Neuronal stem cell (in vitro differentiated cells): ENCODE measurements at regions not wholly inside any gene's neighbourhood (a gene's known extent, or its start where the extent isn't known, plus 50 kb on each side); places are given as distances from the start of the nearest gene placed in this dataset.
A peak's percentile ranks its signal among the peaks of the same experiment; 100 is the strongest.

Source experiments
- DNase-seq: peaks from one replicate; pipeline ENCODE4 v3.0.0-alpha.2; 2013; ENCODE audit warnings: low spot score
- H2AFZ ChIP-seq: one replicate; pipeline ENCODE4 v1.6.1; 2013; ENCODE audit warnings: mild to moderate bottlenecking, low read length, inconsistent platforms
- H2AK5ac ChIP-seq: 2 replicates; pipeline ENCODE4 v1.6.1; 2013; ENCODE audit warnings: low read depth, mild to moderate bottlenecking, inconsistent platforms, low read length, moderate library complexity, mixed read lengths
- H2BK120ac ChIP-seq: 2 replicates; pipeline ENCODE4 v1.6.1; 2013; ENCODE audit warnings: low read depth, mild to moderate bottlenecking, inconsistent platforms, low read length, moderate library complexity, mixed read lengths
- H2BK12ac ChIP-seq: one replicate; pipeline ENCODE4 v1.6.1; 2013; ENCODE audit warnings: low read length, inconsistent platforms
- H2BK15ac ChIP-seq: 2 replicates; pipeline ENCODE4 v1.6.1; 2013; ENCODE audit warnings: mild to moderate bottlenecking, low read length, inconsistent platforms, mixed read lengths
- H2BK5ac ChIP-seq: one replicate; pipeline ENCODE4 v1.6.1; 2013; ENCODE audit warnings: inconsistent platforms, mild to moderate bottlenecking, low read length, moderate library complexity
- H3K14ac ChIP-seq: one replicate; pipeline ENCODE4 v1.6.1; 2013; ENCODE audit warnings: low read length, inconsistent platforms
- H3K18ac ChIP-seq: 2 replicates; pipeline ENCODE4 v1.6.1; 2013; ENCODE audit warnings: low read length, inconsistent platforms
- H3K23ac ChIP-seq: 2 replicates; pipeline ENCODE4 v1.6.1; 2013; ENCODE audit warnings: low read depth, mild to moderate bottlenecking, mixed read lengths, low read length, inconsistent platforms; ENCODE audit not compliant: poor library complexity
- H3K27ac ChIP-seq: replicated peaks from 3 replicates; pipeline ENCODE4 v1.5.1; 2013; ENCODE audit warnings: low read length, inconsistent platforms
- H3K27me3 ChIP-seq, 3 experiments: 2 replicates each; pipeline ENCODE4 v1.6.1; 2013; ENCODE audit warnings: low read length in 3 of 3, mild to moderate bottlenecking in 2 of 3, inconsistent platforms in 1 of 3, low read depth in 1 of 3, mixed read lengths in 1 of 3, moderate library complexity in 1 of 3; ENCODE audit not compliant: control insufficient read depth in 3 of 3, insufficient read depth in 3 of 3
- H3K36me3 ChIP-seq, 2 donors: replicated peaks in 1 of 2; 2 replicates each; pipeline ENCODE4 v1.6.1; 2013; ENCODE audit warnings: low read length in 2 of 2; ENCODE audit not compliant: control insufficient read depth in 2 of 2, insufficient read depth in 2 of 2
- H3K4ac ChIP-seq: 2 replicates; pipeline ENCODE4 v1.6.1; 2013; ENCODE audit warnings: inconsistent platforms, mild to moderate bottlenecking, low read length, moderate library complexity
- H3K4me1 ChIP-seq, 2 donors: 1 replicate in 1 of 2; 2 replicates in 1 of 2; pipeline ENCODE4 v1.6.1; 2013; ENCODE audit warnings: low read length in 2 of 2, low read depth in 1 of 2; ENCODE audit not compliant: control insufficient read depth in 2 of 2, insufficient read depth in 1 of 2
- H3K4me2 ChIP-seq: one replicate; pipeline ENCODE4 v1.6.1; 2013; ENCODE audit warnings: mild to moderate bottlenecking, low read length, inconsistent platforms; ENCODE audit not compliant: insufficient read depth, poor library complexity, severe bottlenecking
- H3K4me3 ChIP-seq, 2 donors: 2 replicates each; pipeline ENCODE4 v1.5.1; 2013; ENCODE audit warnings: low read length in 2 of 2, mild to moderate bottlenecking in 2 of 2, inconsistent platforms in 1 of 2, moderate library complexity in 1 of 2
- H3K79me1 ChIP-seq: one replicate; pipeline ENCODE4 v1.6.1; 2013; ENCODE audit warnings: low read depth, mild to moderate bottlenecking, inconsistent platforms, low read length, moderate library complexity
- H3K9ac ChIP-seq: one replicate; pipeline ENCODE4 v1.6.1; 2013; ENCODE audit warnings: mild to moderate bottlenecking, low read depth, low read length, inconsistent platforms; ENCODE audit not compliant: poor library complexity
- H3K9me3 ChIP-seq, 2 donors: replicated peaks in 1 of 2; 2 replicates each; pipeline versions ENCODE3 to v1.6.1; 2013; ENCODE audit warnings: low read length in 2 of 2, mild to moderate bottlenecking in 2 of 2, inconsistent platforms in 1 of 2, low read depth in 1 of 2, mixed read lengths in 1 of 2, moderate library complexity in 1 of 2; ENCODE audit not compliant: control insufficient read depth in 2 of 2, insufficient read depth in 1 of 2
- H4K8ac ChIP-seq: one replicate; pipeline ENCODE4 v1.6.1; 2013; ENCODE audit warnings: low read depth, mild to moderate bottlenecking, inconsistent platforms, low read length, moderate library complexity
- H4K91ac ChIP-seq: one replicate; pipeline ENCODE4 v1.6.1; 2013; ENCODE audit warnings: low read length, low read depth, mild to moderate bottlenecking, inconsistent platforms; ENCODE audit not compliant: poor library complexity
- WGBS, 2 donors: extraction: QIAGEN DNeasy Blood & Tissue Kit; methylation state at CpG; one replicate each; pipeline ENCODE4 v1.1.7; 2013; ENCODE audit warnings: missing lambda C conversion rate in 2 of 2, mixed read lengths in 1 of 2; ENCODE audit not compliant: insufficient read length in 2 of 2, insufficient replicate concordance in 1 of 2; ENCODE audit errors: extremely low coverage in 2 of 2; 5-methylcytosine and 5-hydroxymethylcytosine counted together

DNA sequence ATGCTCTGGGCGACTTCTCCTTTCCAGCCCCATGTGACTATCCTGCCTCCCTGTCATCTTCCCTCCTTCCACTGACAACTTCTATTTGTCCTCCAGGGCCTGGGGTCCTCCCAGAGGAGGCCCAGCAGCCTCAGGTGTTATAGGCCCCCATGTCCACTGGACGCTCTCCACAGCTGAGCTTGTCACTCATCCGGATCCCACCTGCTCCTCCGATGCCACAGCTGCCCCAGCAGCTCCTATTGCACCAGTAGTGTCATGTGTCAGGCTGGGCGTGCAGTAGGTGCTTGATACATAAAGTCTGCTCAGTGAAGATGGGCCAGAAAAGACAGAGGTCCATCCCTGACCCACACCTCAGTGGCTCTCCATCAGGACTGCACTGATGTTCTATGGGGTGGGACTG lies 305.7 kb upstream of the MYT1L start:
- Histone ChIP-seq H2BK15ac (no peak overlapping the region), H3K14ac (no peak overlapping the region), H3K4me1 (peaks cover 0 to 18% of the 10 kb centered on the region in 2 donors), H4K91ac (no peak overlapping the region), H3K9ac (no peak overlapping the region), H2BK12ac (no peak overlapping the region), H2AFZ (no peak overlapping the region), H3K79me1 (no peaks in the 10 kb centered on the region), H3K9me3 (peaks cover 0 to 2% of the 10 kb centered on the region in 2 donors), H3K18ac (no peak overlapping the region), H3K4me3 (no peak overlapping the region), H3K27ac (no peak overlapping the region), H3K27me3 (no peaks in the 10 kb centered on the region), H2BK120ac (no peak overlapping the region), H3K4ac (peak overlapping the region; percentile 53), H4K8ac (no peak overlapping the region), H3K23ac (no peak overlapping the region), H2BK5ac (no peak overlapping the region), H3K4me2 (no peak overlapping the region), H2AK5ac (no peak overlapping the region), H3K36me3 (no peaks in the 10 kb centered on the region)
- no peak for DNase-seq
- no CpG with 5 or more reads among the region's 5 CpGs for WGBS, 2 donors

DNA sequence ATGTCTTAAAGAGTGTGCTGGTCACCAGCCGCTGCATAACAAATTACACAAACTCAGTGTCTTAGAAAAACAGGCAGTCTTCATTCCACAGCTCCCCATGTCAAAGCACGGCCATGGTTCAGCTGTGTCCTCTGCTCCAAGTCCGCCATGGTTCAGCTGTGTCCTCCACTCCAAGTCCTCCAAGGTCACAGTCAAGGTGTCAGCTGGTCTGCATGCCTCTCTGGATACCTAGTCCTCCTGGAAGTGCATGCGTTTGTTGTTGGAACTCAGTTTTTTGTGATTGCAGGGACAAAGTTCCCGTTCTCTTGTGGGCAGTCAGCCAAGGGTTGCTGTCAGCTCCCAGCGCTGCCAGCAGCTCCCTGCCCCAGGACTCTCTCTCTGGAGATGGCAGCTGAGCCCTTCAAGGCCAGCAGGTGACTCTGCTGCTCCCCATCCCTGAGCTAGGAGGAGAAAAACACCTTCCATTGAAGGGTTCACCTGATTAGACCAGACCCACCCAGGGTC lies 304.0 kb upstream of the MYT1L start:
- Histone ChIP-seq H2AFZ (no peak overlapping the region), H3K23ac (peak overlapping the region; percentile 25), H3K9me3 (no peaks in the 10 kb centered on the region), H2BK120ac (no peak overlapping the region), H3K27me3 (no peaks in the 10 kb centered on the region), H2AK5ac (no peak overlapping the region), H3K18ac (no peak overlapping the region), H2BK15ac (no peak overlapping the region), H3K4me2 (no peak overlapping the region), H3K4ac (no peak overlapping the region), H4K91ac (peak overlapping the region; percentile 58), H2BK5ac (no peak overlapping the region), H3K9ac (no peak overlapping the region), H3K27ac (no peak overlapping the region), H2BK12ac (no peak overlapping the region), H3K79me1 (no peaks in the 10 kb centered on the region), H3K4me3 (no peak overlapping the region), H3K36me3 (no peaks in the 10 kb centered on the region), H4K8ac (no peak overlapping the region), H3K14ac (no peak overlapping the region), H3K4me1 (peaks cover 0 to 15% of the 10 kb centered on the region in 2 donors)
- no peak for DNase-seq
- no CpG with 5 or more reads among the region's 6 CpGs for WGBS, 2 donors

DNA sequence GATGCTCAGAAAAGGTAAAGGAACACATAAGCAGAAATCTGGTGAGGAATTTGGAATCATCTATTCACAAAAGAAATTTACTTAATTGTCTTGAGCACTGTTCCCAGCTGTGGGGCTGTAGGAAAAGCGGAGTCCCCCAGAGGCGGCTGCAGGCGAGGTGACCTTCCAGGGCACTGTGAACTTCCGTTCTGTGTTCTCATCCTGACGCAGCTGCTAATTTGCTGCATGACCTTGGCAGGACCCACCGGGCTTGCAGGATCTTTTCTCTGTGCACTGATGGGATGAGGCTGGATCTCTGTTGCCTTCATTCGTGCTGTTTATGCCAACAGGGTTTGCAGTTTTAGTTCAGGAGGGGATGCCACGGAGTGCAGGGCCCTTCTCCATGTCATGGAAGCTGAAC lies 301.9 kb upstream of the MYT1L start:
- H3K4ac ChIP-seq: no peak overlapping the region
- H3K36me3 ChIP-seq: no peaks in the 10 kb centered on the region
- H3K23ac ChIP-seq: no peak overlapping the region
- H3K4me3 ChIP-seq: no peak overlapping the region
- no CpG with 5 or more reads among the region's 8 CpGs for WGBS, 2 donors
- no peak overlapping the region for H2BK12ac ChIP-seq
- H3K18ac ChIP-seq: no peak overlapping the region
- H2BK5ac ChIP-seq: no peak overlapping the region
- H3K27me3 ChIP-seq: no peaks in the 10 kb centered on the region
- H3K4me2 ChIP-seq: no peak overlapping the region
- H2AK5ac ChIP-seq: no peak overlapping the region
- H3K9ac ChIP-seq: no peak overlapping the region
- H3K27ac ChIP-seq: no peak overlapping the region
- no peak overlapping the region for H2BK120ac ChIP-seq
- no peak overlapping the region for H2AFZ ChIP-seq
- H2BK15ac ChIP-seq: no peak overlapping the region
- no peaks in the 10 kb centered on the region for H3K79me1 ChIP-seq
- DNase-seq: no peak
- no peak overlapping the region for H3K14ac ChIP-seq
- H3K4me1 ChIP-seq: no peaks in the 10 kb centered on the region
- H3K9me3 ChIP-seq: no peaks in the 10 kb centered on the region
- H4K8ac ChIP-seq: no peak overlapping the region
- H4K91ac ChIP-seq: no peak overlapping the region

GRCh38 chr2:2623939-2624338 lies 292.9 kb upstream of the MYT1L start:
- no peaks in the 10 kb centered on the region for H3K4me1 ChIP-seq
- H4K91ac ChIP-seq: no peak overlapping the region
- H2BK12ac ChIP-seq: no peak overlapping the region
- H3K18ac ChIP-seq: no peak overlapping the region
- no peak overlapping the region for H3K23ac ChIP-seq
- H3K4me2 ChIP-seq: no peak overlapping the region
- no peak overlapping the region for H2BK15ac ChIP-seq
- H2BK120ac ChIP-seq: no peak overlapping the region
- DNase-seq: no peak
- H3K27me3 ChIP-seq: no peaks in the 10 kb centered on the region
- peaks cover 0 to 2% of the 10 kb centered on the region in 2 donors for H3K9me3 ChIP-seq
- no peak overlapping the region for H2BK5ac ChIP-seq
- H3K14ac ChIP-seq: no peak overlapping the region
- H4K8ac ChIP-seq: no peak overlapping the region
- H3K4me3 ChIP-seq: no peak overlapping the region
- H3K27ac ChIP-seq: no peak overlapping the region
- no peak overlapping the region for H3K4ac ChIP-seq
- no peak overlapping the region for H3K9ac ChIP-seq
- H2AK5ac ChIP-seq: no peak overlapping the region
- no CpG with 5 or more reads among the region's 6 CpGs for WGBS, 2 donors
- no peaks in the 10 kb centered on the region for H3K36me3 ChIP-seq
- no peaks in the 10 kb centered on the region for H3K79me1 ChIP-seq
- H2AFZ ChIP-seq: no peak overlapping the region
